ENCODE measurements at regions not wholly inside any gene's neighbourhood (a gene's known extent, or its start where the extent isn't known, plus 50 kb on each side); places are given as distances from the start of the nearest gene placed in this dataset.

GRCh38 chr9:90057361-90057760, 452.5 kb downstream of the GADD45G start:
- no peak for TF ChIP-seq REST (IDR thresholded peaks at IDR 0.05; ENCODE audit: low read depth)
- no peak for TF ChIP-seq TAF1 (IDR thresholded peaks at IDR 0.05; ENCODE audit: low read depth)
- no peak for TF ChIP-seq FOXM1 (IDR thresholded peaks at IDR 0.05; ENCODE audit: borderline replicate concordance, low read depth)
- no peak for TF ChIP-seq MAX (IDR thresholded peaks at IDR 0.05)
- TF ChIP-seq, protein P1, sequence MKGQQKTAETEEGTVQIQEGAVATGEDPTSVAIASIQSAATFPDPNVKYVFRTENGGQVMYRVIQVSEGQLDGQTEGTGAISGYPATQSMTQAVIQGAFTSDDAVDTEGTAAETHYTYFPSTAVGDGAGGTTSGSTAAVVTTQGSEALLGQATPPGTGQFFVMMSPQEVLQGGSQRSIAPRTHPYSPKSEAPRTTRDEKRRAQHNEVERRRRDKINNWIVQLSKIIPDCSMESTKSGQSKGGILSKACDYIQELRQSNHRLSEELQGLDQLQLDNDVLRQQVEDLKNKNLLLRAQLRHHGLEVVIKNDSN (IDR thresholded peaks at IDR 0.05): no peak
- no peak for TF ChIP-seq RAD21 (IDR thresholded peaks at IDR 0.05; ENCODE audit: low read depth)
- TF ChIP-seq CEBPB (IDR thresholded peaks at IDR 0.05): no peak
- TF ChIP-seq EP300 (IDR thresholded peaks at IDR 0.05; ENCODE audit: borderline replicate concordance): no peak
- no peak for TF ChIP-seq YY1 (IDR thresholded peaks at IDR 0.05; ENCODE audit: low read depth)
